Type B pancreatic cell (in vitro differentiated cells): ENCODE measurements at regions not wholly inside any gene's neighbourhood (a gene's known extent, or its start where the extent isn't known, plus 50 kb on each side); places are given as distances from the start of the nearest gene placed in this dataset.

Experiments
- DNase-seq: peaks from one replicate; pipeline ENCODE4 v3.0.0; 2021; ENCODE audit warnings: mixed read lengths; ENCODE audit not compliant: unreplicated experiment; ENCODE audit errors: extremely low spot score
- H3K27ac Mint-ChIP-seq: 2 replicates; pipeline ENCODE4 v1.8.0; 2021; ENCODE audit warnings: mild to moderate bottlenecking, mixed read lengths
- H3K27me3 Mint-ChIP-seq: 2 replicates; pipeline ENCODE4 v1.8.0; 2021; ENCODE audit warnings: mixed read lengths
- H3K36me3 Mint-ChIP-seq: 2 replicates; pipeline ENCODE4 v1.8.0; 2021; ENCODE audit warnings: mixed read lengths
- H3K4me1 Mint-ChIP-seq: one replicate; pipeline ENCODE4 v1.8.0; 2021; ENCODE audit warnings: mixed read lengths; ENCODE audit not compliant: unreplicated experiment
- H3K4me3 Mint-ChIP-seq: 2 replicates; pipeline ENCODE4 v1.8.0; 2021; ENCODE audit warnings: mild to moderate bottlenecking, mixed read lengths
- H3K9me3 Mint-ChIP-seq: 2 replicates; pipeline ENCODE4 v1.8.0; 2021; ENCODE audit warnings: mixed read lengths
- CTCF ChIP-seq: fragments of 200-600 bp; sonication (generic); conservative IDR thresholded peaks from 2 replicates; pipeline ENCODE4 v1.5.0; 2021; ENCODE audit warnings: antibody characterized with exemption, mild to moderate bottlenecking

DNA sequence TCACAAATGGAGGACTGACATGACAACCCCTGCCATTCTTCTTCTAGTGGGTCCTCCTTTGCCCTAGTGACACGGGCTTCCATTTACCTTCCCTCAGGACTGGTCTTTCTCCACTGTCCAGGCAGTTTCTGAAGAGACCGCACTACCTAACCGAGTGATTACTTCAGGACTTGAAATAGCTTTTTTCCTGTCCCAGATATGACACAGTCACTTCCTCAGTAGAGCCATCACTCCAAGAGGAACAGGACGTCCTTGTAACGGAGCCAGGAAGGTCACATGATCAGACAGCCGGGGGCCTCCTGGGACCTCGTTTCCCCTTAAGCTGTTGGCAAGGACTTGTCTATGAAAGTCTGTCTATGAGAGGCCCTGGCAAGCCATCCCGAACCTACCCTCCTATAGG lies 62.3 kb downstream of the FOS start:
- no peaks in the 10 kb centered on the region for H3K4me1 Mint-ChIP-seq
- no peaks in the 10 kb centered on the region for H3K36me3 Mint-ChIP-seq
- no peaks in the 10 kb centered on the region for H3K9me3 Mint-ChIP-seq
- H3K27me3 Mint-ChIP-seq = peaks cover 9% of the 10 kb centered on the region
- no peak for DNase-seq
- no peak overlapping the region for H3K27ac Mint-ChIP-seq
- no peak overlapping the region for H3K4me3 Mint-ChIP-seq
- TF ChIP-seq CTCF = no peak

DNA sequence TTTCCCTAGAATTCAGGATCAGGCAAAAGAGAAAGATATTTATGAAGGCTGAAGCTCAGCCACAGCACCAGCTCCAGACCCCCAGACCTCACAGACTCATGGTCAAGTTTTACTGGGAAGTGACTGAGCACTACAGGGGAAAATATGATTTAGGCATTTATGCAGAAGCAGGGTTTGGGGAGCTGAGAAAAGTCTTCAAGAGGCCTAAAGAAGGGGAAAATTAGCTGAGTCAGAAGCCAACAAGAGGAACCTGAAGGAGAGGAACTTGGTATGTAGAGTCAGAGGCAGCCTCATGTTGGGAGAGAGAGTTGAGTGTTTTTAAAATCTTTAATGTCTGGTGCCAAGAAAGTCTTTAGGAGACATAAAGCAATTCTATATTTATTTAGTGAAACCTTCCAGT lies 63.0 kb downstream of the FOS start:
- TF ChIP-seq CTCF = no peak
- H3K4me3 Mint-ChIP-seq = no peak overlapping the region
- H3K36me3 Mint-ChIP-seq = no peaks in the 10 kb centered on the region
- no peak overlapping the region for H3K27ac Mint-ChIP-seq
- H3K27me3 Mint-ChIP-seq = peaks cover 9% of the 10 kb centered on the region
- no peak for DNase-seq
- H3K9me3 Mint-ChIP-seq = no peaks in the 10 kb centered on the region
- H3K4me1 Mint-ChIP-seq = no peaks in the 10 kb centered on the region

- Mint-ChIP-seq H3K9me3 (no peaks in the 10 kb centered on the region), H3K27ac (no peak overlapping the region), H3K36me3 (no peaks in the 10 kb centered on the region), H3K27me3 (peaks cover 9% of the 10 kb centered on the region), H3K4me3 (no peak overlapping the region), H3K4me1 (no peaks in the 10 kb centered on the region)
- no peak for DNase-seq
- TF ChIP-seq CTCF = no peak
These were observed 64.4 kb downstream of the FOS start for GRCh38 chr14:75342762-75343599.

DNA sequence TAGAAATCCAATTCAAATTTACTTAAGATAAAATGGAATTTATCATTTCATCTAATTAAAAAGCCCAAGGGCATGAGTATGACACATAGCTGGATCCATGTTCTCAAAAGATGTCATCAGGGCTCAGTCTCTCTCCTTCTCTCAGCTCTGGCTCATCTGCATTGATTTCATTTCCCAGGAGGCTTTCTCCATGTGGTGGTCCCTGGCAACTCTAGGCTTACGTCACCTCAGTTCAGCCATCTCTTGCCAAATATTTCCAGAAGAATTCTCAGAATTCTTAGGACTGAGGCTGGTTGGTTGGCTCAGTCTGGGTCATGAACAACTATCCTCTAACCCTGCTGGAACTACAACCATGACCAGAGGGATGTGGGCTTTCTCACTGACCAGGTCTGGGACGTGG lies 65.3 kb downstream of the FOS start:
- H3K9me3 Mint-ChIP-seq = no peaks in the 10 kb centered on the region
- H3K4me1 Mint-ChIP-seq = no peaks in the 10 kb centered on the region
- no peak overlapping the region for H3K27ac Mint-ChIP-seq
- no peak for TF ChIP-seq CTCF
- no peak for DNase-seq
- no peak overlapping the region for H3K4me3 Mint-ChIP-seq
- H3K27me3 Mint-ChIP-seq = peaks cover 9% of the 10 kb centered on the region
- H3K36me3 Mint-ChIP-seq = no peaks in the 10 kb centered on the region

- no peaks in the 10 kb centered on the region for H3K36me3 Mint-ChIP-seq
- H3K27me3 Mint-ChIP-seq = peaks cover 9% of the 10 kb centered on the region
- H3K9me3 Mint-ChIP-seq = no peaks in the 10 kb centered on the region
- no peaks in the 10 kb centered on the region for H3K4me1 Mint-ChIP-seq
- DNase-seq = no peak
- no peak for TF ChIP-seq CTCF
- H3K27ac Mint-ChIP-seq = no peak overlapping the region
- H3K4me3 Mint-ChIP-seq = no peak overlapping the region
These were observed 65.8 kb downstream of the FOS start for GRCh38 chr14:75344411-75344810.
